ENCODE measurements at regions not wholly inside any gene's neighbourhood (a gene's known extent, or its start where the extent isn't known, plus 50 kb on each side); places are given as distances from the start of the nearest gene placed in this dataset.
"Not testable (repeated sequence)": the region's sequence is repeated elsewhere in the genome, so short reads cannot be mapped to it uniquely, and the experiment has no call there.

GRCh38 chr5:41995193-41995592 lies 70.1 kb downstream of the FBXO4 start:
- no peak for DNase-seq (ENCODE audit: low spot score)

GRCh38 chr5:42001673-42002072 lies 76.6 kb downstream of the FBXO4 start:
- no peak for DNase-seq (ENCODE audit: low spot score)

GRCh38 chr5:42003852-42004251 lies 78.8 kb downstream of the FBXO4 start:
- DNase-seq (ENCODE audit: low spot score): not testable (repeated sequence)

GRCh38 chr5:42005561-42006153 lies 80.6 kb downstream of the FBXO4 start:
- DNase-seq (ENCODE audit: low spot score): peak; percentile 12

GRCh38 chr5:42013561-42013960 lies 88.5 kb downstream of the FBXO4 start:
- DNase-seq (ENCODE audit: low spot score): no peak

GRCh38 chr5:42015254-42015653 lies 90.2 kb downstream of the FBXO4 start:
- DNase-seq (ENCODE audit: low spot score): no peak

- DNase-seq (ENCODE audit: low spot score): no peak
Observed at GRCh38 chr5:42015681-42016080, 90.6 kb downstream of the FBXO4 start.

GRCh38 chr5:42020788-42021530 lies 95.9 kb downstream of the FBXO4 start:
- no peak for DNase-seq (ENCODE audit: low spot score)

GRCh38 chr5:42021923-42022322 lies 96.8 kb downstream of the FBXO4 start:
- no peak for DNase-seq (ENCODE audit: low spot score)

- no peak for DNase-seq (ENCODE audit: low spot score)
Observed at GRCh38 chr5:42022383-42022972, 97.4 kb downstream of the FBXO4 start.

GRCh38 chr5:42026446-42026845 lies 101.4 kb downstream of the FBXO4 start:
- DNase-seq (ENCODE audit: low spot score): no peak

GRCh38 chr5:42032137-42032536 lies 107.1 kb downstream of the FBXO4 start:
- DNase-seq (ENCODE audit: low spot score): no peak

GRCh38 chr5:42035526-42035925 lies 110.4 kb downstream of the FBXO4 start:
- DNase-seq (ENCODE audit: low spot score): no peak

GRCh38 chr5:42036379-42036778 lies 111.3 kb downstream of the FBXO4 start:
- no peak for DNase-seq (ENCODE audit: low spot score)

GRCh38 chr5:42037379-42037932 lies 112.4 kb downstream of the FBXO4 start:
- DNase-seq (ENCODE audit: low spot score): no peak

- no peak for DNase-seq (ENCODE audit: low spot score)
Observed at GRCh38 chr5:42043400-42043799, 118.3 kb downstream of the FBXO4 start.

- peak; percentile 44 for DNase-seq (ENCODE audit: low spot score)
Observed at GRCh38 chr5:42057254-42057690, 132.2 kb downstream of the FBXO4 start.

- no peak for DNase-seq (ENCODE audit: low spot score)
Observed at GRCh38 chr5:42059291-42059690, 134.2 kb downstream of the FBXO4 start.

- DNase-seq (ENCODE audit: low spot score): no peak
Observed at GRCh38 chr5:42059778-42060464, 134.8 kb downstream of the FBXO4 start.

GRCh38 chr5:42061121-42061520 lies 136.0 kb downstream of the FBXO4 start:
- no peak for DNase-seq (ENCODE audit: low spot score)

GRCh38 chr5:42064821-42065220 lies 139.7 kb downstream of the FBXO4 start:
- DNase-seq (ENCODE audit: low spot score): no peak

- DNase-seq (ENCODE audit: low spot score): no peak
Observed at GRCh38 chr5:42066131-42066530, 141.1 kb downstream of the FBXO4 start.

GRCh38 chr5:42074353-42074752 lies 149.3 kb downstream of the FBXO4 start:
- DNase-seq (ENCODE audit: low spot score): no peak

Data from hematopoietic multipotent progenitor cell treated with erythropoietin and hydrocortisone succinate and interleukin-3 and kit ligand, for 15 days (in vitro differentiated cells).